ENCODE measurements at regions not wholly inside any gene's neighbourhood (a gene's known extent, or its start where the extent isn't known, plus 50 kb on each side); places are given as distances from the start of the nearest gene placed in this dataset.
A peak's percentile ranks its signal among the peaks of the same experiment; 100 is the strongest.
"Not testable (repeated sequence)": the region's sequence is repeated elsewhere in the genome, so short reads cannot be mapped to it uniquely, and the experiment has no call there.

GRCh38 chr5:134471858-134472449, 53.5 kb upstream of the JADE2 start:
- not testable (repeated sequence) for DNase-seq (ENCODE audit: low spot score in 2 of 2); H3K9me3 Mint-ChIP-seq; H3K4me1 Mint-ChIP-seq; ATAC-seq (ENCODE audit: low read depth); H3K27ac Mint-ChIP-seq; H3K27me3 Mint-ChIP-seq; H3K4me3 Mint-ChIP-seq; H3K36me3 Mint-ChIP-seq

GRCh38 chr5:134468921-134469400, 56.5 kb upstream of the JADE2 start:
- Mint-ChIP-seq H3K27me3 (no peaks in the 10 kb centered on the region), H3K36me3 (no peaks in the 10 kb centered on the region), H3K9me3 (peaks cover 4% of the 10 kb centered on the region), H3K4me3 (no peak overlapping the region), H3K27ac (no peak overlapping the region), H3K4me1 (peaks cover 16% of the 10 kb centered on the region)
- DNase-seq (ENCODE audit: low spot score in 2 of 2) (no peak), ATAC-seq (ENCODE audit: low read depth) (no peak)

GRCh38 chr5:134467231-134467630, 55.5 kb upstream of the CDKN2AIPNL start:
- Mint-ChIP-seq H3K4me1 (peaks cover 16% of the 10 kb centered on the region), H3K9me3 (peaks cover 2% of the 10 kb centered on the region), H3K36me3 (no peaks in the 10 kb centered on the region), H3K27ac (no peak overlapping the region), H3K27me3 (no peaks in the 10 kb centered on the region), H3K4me3 (no peak overlapping the region)
- ATAC-seq (ENCODE audit: low read depth) = no peak
- DNase-seq (ENCODE audit: low spot score in 2 of 2) = no peak

GRCh38 chr5:134466241-134467069, 54.8 kb upstream of the CDKN2AIPNL start:
- H3K27ac Mint-ChIP-seq = peak overlapping the region; percentile 62
- peaks cover 16% of the 10 kb centered on the region for H3K4me1 Mint-ChIP-seq
- no peaks in the 10 kb centered on the region for H3K36me3 Mint-ChIP-seq
- H3K27me3 Mint-ChIP-seq = no peaks in the 10 kb centered on the region
- H3K4me3 Mint-ChIP-seq = peak overlapping the region; percentile 81
- H3K9me3 Mint-ChIP-seq = no peaks in the 10 kb centered on the region
- DNase-seq (ENCODE audit: low spot score in 2 of 2) = peak in 1 of 2 donors; percentile 39
- ATAC-seq (ENCODE audit: low read depth) = peak; percentile 49

GRCh38 chr5:134465816-134466240, 54.1 kb upstream of the CDKN2AIPNL start:
- Mint-ChIP-seq H3K27ac (peak overlapping the region; percentile 62), H3K4me1 (peaks cover 19% of the 10 kb centered on the region), H3K27me3 (no peaks in the 10 kb centered on the region), H3K36me3 (no peaks in the 10 kb centered on the region), H3K4me3 (peak overlapping the region; percentile 81), H3K9me3 (no peaks in the 10 kb centered on the region)
- ATAC-seq (ENCODE audit: low read depth) = peak; percentile 66
- peak; percentile 37 to 44 for DNase-seq (ENCODE audit: low spot score in 2 of 2)

GRCh38 chr5:134464988-134465815, 53.5 kb upstream of the CDKN2AIPNL start:
- Mint-ChIP-seq H3K4me3 (peak overlapping the region; percentile 81), H3K27me3 (no peaks in the 10 kb centered on the region), H3K4me1 (peaks cover 19% of the 10 kb centered on the region), H3K9me3 (no peaks in the 10 kb centered on the region), H3K27ac (peak overlapping the region; percentile 62), H3K36me3 (no peaks in the 10 kb centered on the region)
- ATAC-seq (ENCODE audit: low read depth) (no peak), DNase-seq (ENCODE audit: low spot score in 2 of 2) (no peak)

- peak; percentile 56 for ATAC-seq (ENCODE audit: low read depth)
- Mint-ChIP-seq H3K4me3 (no peak overlapping the region), H3K27ac (no peak overlapping the region), H3K27me3 (no peaks in the 10 kb centered on the region), H3K4me1 (peaks cover 19% of the 10 kb centered on the region), H3K36me3 (no peaks in the 10 kb centered on the region), H3K9me3 (no peaks in the 10 kb centered on the region)
- no peak for DNase-seq (ENCODE audit: low spot score in 2 of 2)
These were observed 52.5 kb upstream of the CDKN2AIPNL start for GRCh38 chr5:134463991-134464760.

- ATAC-seq (ENCODE audit: low read depth) (no peak), DNase-seq (ENCODE audit: low spot score in 2 of 2) (no peak)
- Mint-ChIP-seq H3K36me3 (no peaks in the 10 kb centered on the region), H3K27me3 (no peaks in the 10 kb centered on the region), H3K4me3 (no peak overlapping the region), H3K4me1 (peaks cover 19% of the 10 kb centered on the region), H3K27ac (no peak overlapping the region), H3K9me3 (no peaks in the 10 kb centered on the region)
These were observed 51.6 kb upstream of the CDKN2AIPNL start for GRCh38 chr5:134463176-134463720.

- H3K36me3 Mint-ChIP-seq = no peaks in the 10 kb centered on the region
- ATAC-seq (ENCODE audit: low read depth) (no peak), DNase-seq (ENCODE audit: low spot score in 2 of 2) (no peak)
- no peaks in the 10 kb centered on the region for H3K9me3 Mint-ChIP-seq
- H3K4me3 Mint-ChIP-seq = no peak overlapping the region
- no peak overlapping the region for H3K27ac Mint-ChIP-seq
- peaks cover 19% of the 10 kb centered on the region for H3K4me1 Mint-ChIP-seq
- H3K27me3 Mint-ChIP-seq = no peaks in the 10 kb centered on the region
These were observed 51.1 kb upstream of the CDKN2AIPNL start for GRCh38 chr5:134462761-134463160.

- Mint-ChIP-seq H3K27ac (no peak overlapping the region), H3K9me3 (no peaks in the 10 kb centered on the region), H3K4me3 (no peak overlapping the region), H3K27me3 (no peaks in the 10 kb centered on the region), H3K36me3 (no peaks in the 10 kb centered on the region), H3K4me1 (peaks cover 18% of the 10 kb centered on the region)
- ATAC-seq (ENCODE audit: low read depth) (no peak), DNase-seq (ENCODE audit: low spot score in 2 of 2) (no peak)
These were observed 50.4 kb upstream of the CDKN2AIPNL start for GRCh38 chr5:134462047-134462575.

All from memory B cell (primary cell).